Ishikawa (cell line): ENCODE measurements at regions not wholly inside any gene's neighbourhood (a gene's known extent, or its start where the extent isn't known, plus 50 kb on each side); places are given as distances from the start of the nearest gene placed in this dataset.

Experiments
- CEBPB ChIP-seq: IDR thresholded peaks from 2 replicates; pipeline ENCODE4 v1.6.1; 2012
- CREB1 ChIP-seq: IDR thresholded peaks from 2 replicates; pipeline ENCODE4 v1.6.1; 2012; ENCODE audit warnings: low read depth
- EGR1 ChIP-seq: IDR thresholded peaks from 2 replicates; pipeline ENCODE4 v1.6.1; 2012
- EP300 ChIP-seq: IDR thresholded peaks from 2 replicates; pipeline ENCODE4 v1.6.1; 2012; ENCODE audit warnings: borderline replicate concordance
- FOXM1 ChIP-seq: IDR thresholded peaks from 2 replicates; pipeline ENCODE4 v1.6.1; 2012; ENCODE audit warnings: low read depth, borderline replicate concordance
- NFIC ChIP-seq: IDR thresholded peaks from 2 replicates; pipeline ENCODE4 v1.6.1; 2012
- RAD21 ChIP-seq: IDR thresholded peaks from 2 replicates; pipeline ENCODE4 v1.6.1; 2012; ENCODE audit warnings: low read depth
- REST ChIP-seq: IDR thresholded peaks from 2 replicates; pipeline ENCODE4 v1.6.1; 2012; ENCODE audit warnings: low read depth, mild to moderate bottlenecking
- TAF1 ChIP-seq: IDR thresholded peaks from 2 replicates; pipeline ENCODE4 v1.6.1; 2012; ENCODE audit warnings: low read depth, mild to moderate bottlenecking
- TCF12 ChIP-seq: IDR thresholded peaks from 2 replicates; pipeline ENCODE4 v1.6.1; 2012; ENCODE audit warnings: low read depth
- TEAD4 ChIP-seq: IDR thresholded peaks from 2 replicates; pipeline ENCODE4 v1.6.1; 2012
- YY1 ChIP-seq: IDR thresholded peaks from 2 replicates; pipeline ENCODE4 v1.6.1; 2012; ENCODE audit warnings: low read depth
- ZBTB7A ChIP-seq: IDR thresholded peaks from 2 replicates; pipeline ENCODE4 v1.6.1; 2012; ENCODE audit warnings: low read depth
- TF ChIP-seq, protein P1 (sequence below): IDR thresholded peaks from 2 replicates; pipeline ENCODE4 v1.6.1; 2012
- TF ChIP-seq, protein P2 (sequence below): IDR thresholded peaks from 2 replicates; pipeline ENCODE4 v1.6.1; 2012

- TF ChIP-seq TEAD4 (no peak), FOXM1 (no peak), CREB1 (no peak), YY1 (no peak), EGR1 (no peak), REST (no peak), ZBTB7A (no peak), EP300 (no peak), RAD21 (no peak), CEBPB (no peak), NFIC (no peak), TAF1 (no peak), TCF12 (no peak)
- TF ChIP-seq, protein P1, sequence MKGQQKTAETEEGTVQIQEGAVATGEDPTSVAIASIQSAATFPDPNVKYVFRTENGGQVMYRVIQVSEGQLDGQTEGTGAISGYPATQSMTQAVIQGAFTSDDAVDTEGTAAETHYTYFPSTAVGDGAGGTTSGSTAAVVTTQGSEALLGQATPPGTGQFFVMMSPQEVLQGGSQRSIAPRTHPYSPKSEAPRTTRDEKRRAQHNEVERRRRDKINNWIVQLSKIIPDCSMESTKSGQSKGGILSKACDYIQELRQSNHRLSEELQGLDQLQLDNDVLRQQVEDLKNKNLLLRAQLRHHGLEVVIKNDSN = no peak
Measured at GRCh38 chr6:71164890-71165289, 123.7 kb upstream of the OGFRL1 start.

- TF ChIP-seq, protein P1 = no peak
- no peak for TF ChIP-seq FOXM1
- TF ChIP-seq EP300 = no peak
- no peak for TF ChIP-seq EGR1
- TF ChIP-seq CREB1 = no peak
- no peak for TF ChIP-seq RAD21
- TF ChIP-seq, protein P2, sequence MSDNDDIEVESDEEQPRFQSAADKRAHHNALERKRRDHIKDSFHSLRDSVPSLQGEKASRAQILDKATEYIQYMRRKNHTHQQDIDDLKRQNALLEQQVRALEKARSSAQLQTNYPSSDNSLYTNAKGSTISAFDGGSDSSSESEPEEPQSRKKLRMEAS = no peak
- no peak for TF ChIP-seq NFIC
- no peak for TF ChIP-seq REST
- TF ChIP-seq TCF12 = no peak
- TF ChIP-seq CEBPB = no peak
- no peak for TF ChIP-seq TAF1
- no peak for TF ChIP-seq YY1
- TF ChIP-seq ZBTB7A = no peak
- TF ChIP-seq TEAD4 = no peak
Measured at GRCh38 chr6:71168233-71168765, 120.3 kb upstream of the OGFRL1 start.

DNA sequence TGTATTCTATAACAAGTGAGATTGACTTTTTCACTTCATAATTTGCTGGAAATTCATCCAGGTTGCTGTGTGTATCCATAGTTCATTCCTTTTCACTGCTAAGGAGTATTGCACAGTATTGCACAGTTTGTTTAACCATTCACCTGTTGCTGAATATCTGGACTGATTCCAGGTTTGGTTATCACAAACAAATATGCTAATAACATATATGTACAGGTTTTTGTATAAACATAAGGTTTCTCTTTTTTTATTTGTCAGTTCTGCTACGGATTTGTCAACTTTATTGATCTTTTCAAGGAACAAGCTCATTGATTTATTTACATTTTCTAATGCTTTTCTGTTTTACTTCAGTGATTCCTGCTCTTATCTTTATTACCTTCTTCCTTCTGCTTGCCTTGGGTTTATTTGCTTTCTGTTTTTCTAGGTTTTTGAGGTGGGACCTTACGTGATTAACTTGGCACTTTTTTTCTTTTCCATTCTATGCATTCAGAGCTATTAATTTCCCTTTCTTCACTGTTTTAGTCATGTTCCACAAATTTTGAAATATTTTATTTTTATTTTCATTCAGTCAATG is 117.0 kb upstream of the OGFRL1 start:
- TF ChIP-seq TAF1 (no peak), RAD21 (no peak), EP300 (no peak), ZBTB7A (no peak), YY1 (no peak), TEAD4 (no peak), EGR1 (no peak), CREB1 (no peak), CEBPB (no peak), REST (no peak), NFIC (no peak), TCF12 (no peak), FOXM1 (no peak)
- TF ChIP-seq, protein P2 = no peak
- TF ChIP-seq, protein P1 = no peak
